ENCODE measurements at regions not wholly inside any gene's neighbourhood (a gene's known extent, or its start where the extent isn't known, plus 50 kb on each side); places are given as distances from the start of the nearest gene placed in this dataset.

DNA sequence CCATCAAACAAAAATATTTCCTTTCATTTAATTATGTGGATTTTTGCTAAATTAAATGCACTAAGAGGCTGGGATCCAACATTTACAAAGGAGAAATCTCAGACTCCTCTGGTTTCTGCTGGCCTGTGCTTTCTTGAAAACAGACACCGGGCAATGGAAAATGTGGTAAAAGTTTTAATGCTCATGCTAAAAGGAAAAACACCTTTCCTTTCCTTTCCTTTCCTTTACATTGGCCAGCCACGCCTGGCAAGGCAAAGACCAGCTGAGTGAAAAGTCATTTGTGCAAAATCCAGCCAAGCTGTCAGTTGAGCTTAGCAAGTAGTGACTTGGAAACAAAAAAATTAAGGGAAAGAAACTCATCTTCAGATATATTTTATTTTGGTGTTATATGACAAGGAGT is 240.3 kb downstream of the LACC1 start:
- peaks cover 10% of the 10 kb centered on the region for H3K4me1 ChIP-seq (ENCODE audit: insufficient read depth, low read length)
- no peaks in the 10 kb centered on the region for H3K36me3 ChIP-seq (ENCODE audit: insufficient read depth, low read length)

GRCh38 chr13:44120849-44121755 is 241.4 kb downstream of the LACC1 start:
- H2AFZ ChIP-seq (ENCODE audit: low read depth, low read length): no peak overlapping the region
- H3K4me1 ChIP-seq (ENCODE audit: insufficient read depth, low read length): peaks cover 10% of the 10 kb centered on the region
- H3K4me3 ChIP-seq (ENCODE audit: low read length): no peak overlapping the region
- no peaks in the 10 kb centered on the region for H3K27me3 ChIP-seq (ENCODE audit: insufficient read depth, low read length)
- no peaks in the 10 kb centered on the region for H3K9me3 ChIP-seq (ENCODE audit: low read length)
- H3K36me3 ChIP-seq (ENCODE audit: insufficient read depth, low read length): no peaks in the 10 kb centered on the region

More for the DNA sequence above, 240.3 kb downstream of the LACC1 start:
- Histone ChIP-seq H3K4me3 (ENCODE audit: low read length) (no peak overlapping the region), H3K27me3 (ENCODE audit: insufficient read depth, low read length) (no peaks in the 10 kb centered on the region), H3K9me3 (ENCODE audit: low read length) (no peaks in the 10 kb centered on the region), H2AFZ (ENCODE audit: low read depth, low read length) (no peak overlapping the region)

DNA sequence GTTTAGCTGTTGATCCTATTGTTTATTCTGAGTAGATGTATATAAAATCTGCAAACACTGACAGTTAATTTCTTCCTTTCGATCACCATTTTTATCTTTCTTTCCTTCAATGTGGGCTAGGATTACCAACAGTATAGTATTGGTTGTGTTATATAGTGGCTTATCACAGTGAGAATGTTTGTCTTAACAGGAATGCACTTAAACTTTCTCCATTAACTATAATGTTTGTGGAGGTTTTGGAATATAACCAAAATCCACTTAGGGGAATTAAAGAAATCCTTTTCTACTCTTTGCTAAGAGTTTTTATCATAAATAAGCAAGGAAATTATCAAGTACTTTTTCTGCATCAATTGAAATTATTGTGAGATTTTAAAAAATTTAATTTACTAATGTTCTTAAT is 244.6 kb downstream of the LACC1 start:
- Histone ChIP-seq H3K27me3 (ENCODE audit: insufficient read depth, low read length) (no peaks in the 10 kb centered on the region), H2AFZ (ENCODE audit: low read depth, low read length) (no peak overlapping the region), H3K4me3 (ENCODE audit: low read length) (no peak overlapping the region), H3K9me3 (ENCODE audit: low read length) (no peaks in the 10 kb centered on the region), H3K4me1 (ENCODE audit: insufficient read depth, low read length) (peaks cover 3% of the 10 kb centered on the region), H3K36me3 (ENCODE audit: insufficient read depth, low read length) (no peaks in the 10 kb centered on the region)

DNA sequence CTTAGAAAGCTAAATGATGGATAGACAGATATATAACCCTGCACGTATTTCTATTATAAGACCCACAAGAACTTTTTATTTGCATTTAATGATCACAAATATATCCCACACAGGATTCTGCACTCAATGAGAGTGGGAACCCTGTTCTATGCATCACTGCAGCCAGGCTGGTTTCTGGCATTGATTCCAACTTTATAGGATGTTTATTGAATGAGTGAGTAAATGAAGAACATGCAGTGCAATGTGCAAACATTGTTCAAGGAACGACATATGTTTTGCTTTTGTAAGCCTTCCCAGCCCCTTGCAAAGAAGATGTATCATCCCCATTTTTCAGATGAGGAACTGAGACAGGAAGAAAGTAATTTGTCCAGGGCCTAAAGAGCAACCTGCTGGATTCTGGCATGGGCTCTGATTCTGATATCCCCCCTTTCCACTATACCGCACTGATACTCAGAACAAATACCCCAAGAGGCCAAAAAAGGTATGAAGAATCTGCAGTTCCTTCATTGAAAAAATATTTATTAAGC is 246.3 kb downstream of the LACC1 start:
- H3K4me3 ChIP-seq (ENCODE audit: low read length): no peak overlapping the region
- H3K36me3 ChIP-seq (ENCODE audit: insufficient read depth, low read length): no peaks in the 10 kb centered on the region
- H3K9me3 ChIP-seq (ENCODE audit: low read length): no peaks in the 10 kb centered on the region
- no peaks in the 10 kb centered on the region for H3K4me1 ChIP-seq (ENCODE audit: insufficient read depth, low read length)
- H2AFZ ChIP-seq (ENCODE audit: low read depth, low read length): no peak overlapping the region
- no peaks in the 10 kb centered on the region for H3K27me3 ChIP-seq (ENCODE audit: insufficient read depth, low read length)

DNA sequence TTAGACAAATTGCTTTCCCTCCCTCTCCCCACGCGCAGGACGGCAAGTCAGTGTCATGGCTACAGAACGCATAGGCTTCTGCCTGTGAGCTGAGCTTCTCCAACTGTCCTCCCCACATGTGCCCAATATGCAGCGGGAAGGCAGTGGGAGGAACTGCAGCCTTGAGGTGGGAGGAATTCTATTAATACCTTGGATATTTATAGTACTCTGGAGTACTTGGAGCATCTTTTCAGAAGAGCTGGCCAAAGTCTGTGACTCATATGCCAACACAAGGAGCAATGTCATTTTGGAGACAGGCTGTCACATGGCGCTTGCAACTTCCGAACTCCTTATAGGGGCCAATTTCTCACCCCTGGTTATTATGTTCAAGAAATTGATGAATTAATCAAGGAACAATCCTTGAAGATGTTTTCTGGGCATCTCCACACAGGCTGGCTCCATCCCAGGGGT is 245.0 kb upstream of the SERP2 start:
- no peak overlapping the region for H3K4me3 ChIP-seq (ENCODE audit: low read length)
- H3K27me3 ChIP-seq (ENCODE audit: insufficient read depth, low read length): no peaks in the 10 kb centered on the region
- no peaks in the 10 kb centered on the region for H3K4me1 ChIP-seq (ENCODE audit: insufficient read depth, low read length)
- H3K9me3 ChIP-seq (ENCODE audit: low read length): no peaks in the 10 kb centered on the region
- H3K36me3 ChIP-seq (ENCODE audit: insufficient read depth, low read length): no peaks in the 10 kb centered on the region
- H2AFZ ChIP-seq (ENCODE audit: low read depth, low read length): no peak overlapping the region

- H3K36me3 ChIP-seq (ENCODE audit: insufficient read depth, low read length): no peaks in the 10 kb centered on the region
- H2AFZ ChIP-seq (ENCODE audit: low read depth, low read length): no peak overlapping the region
- H3K4me1 ChIP-seq (ENCODE audit: insufficient read depth, low read length): no peaks in the 10 kb centered on the region
- no peak overlapping the region for H3K4me3 ChIP-seq (ENCODE audit: low read length)
- H3K27me3 ChIP-seq (ENCODE audit: insufficient read depth, low read length): no peaks in the 10 kb centered on the region
- no peaks in the 10 kb centered on the region for H3K9me3 ChIP-seq (ENCODE audit: low read length)
Measured at GRCh38 chr13:44129418-44129817, 244.2 kb upstream of the SERP2 start.

DNA sequence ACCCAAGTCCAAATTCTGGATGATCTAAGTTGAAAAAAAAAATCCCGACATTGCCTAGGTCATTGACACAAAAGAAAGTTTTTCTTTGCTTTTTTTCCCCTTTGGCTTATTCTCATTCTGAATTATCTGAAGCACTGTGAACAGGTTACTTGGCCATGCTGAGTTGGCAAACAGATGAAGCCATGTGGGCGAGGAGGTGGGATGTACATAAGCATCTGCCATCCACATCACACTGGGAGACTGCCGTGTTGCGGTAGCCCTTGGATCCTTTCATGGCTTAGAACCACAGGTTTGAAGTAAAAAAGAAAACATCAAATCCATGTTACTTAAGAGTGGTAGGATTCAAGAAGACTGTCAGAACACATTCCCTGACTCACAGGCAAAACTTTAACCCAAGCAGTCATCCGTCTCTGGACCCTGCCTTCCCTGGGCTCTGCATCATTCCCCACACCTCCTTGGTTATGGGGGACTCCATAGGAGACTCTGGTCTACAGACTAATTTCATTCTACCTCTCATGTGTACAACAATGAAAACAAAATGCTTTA is 242.5 kb upstream of the SERP2 start:
- no peaks in the 10 kb centered on the region for H3K27me3 ChIP-seq (ENCODE audit: insufficient read depth, low read length)
- no peak overlapping the region for H2AFZ ChIP-seq (ENCODE audit: low read depth, low read length)
- no peaks in the 10 kb centered on the region for H3K9me3 ChIP-seq (ENCODE audit: low read length)
- no peaks in the 10 kb centered on the region for H3K36me3 ChIP-seq (ENCODE audit: insufficient read depth, low read length)
- no peak overlapping the region for H3K4me3 ChIP-seq (ENCODE audit: low read length)
- H3K4me1 ChIP-seq (ENCODE audit: insufficient read depth, low read length): no peaks in the 10 kb centered on the region

DNA sequence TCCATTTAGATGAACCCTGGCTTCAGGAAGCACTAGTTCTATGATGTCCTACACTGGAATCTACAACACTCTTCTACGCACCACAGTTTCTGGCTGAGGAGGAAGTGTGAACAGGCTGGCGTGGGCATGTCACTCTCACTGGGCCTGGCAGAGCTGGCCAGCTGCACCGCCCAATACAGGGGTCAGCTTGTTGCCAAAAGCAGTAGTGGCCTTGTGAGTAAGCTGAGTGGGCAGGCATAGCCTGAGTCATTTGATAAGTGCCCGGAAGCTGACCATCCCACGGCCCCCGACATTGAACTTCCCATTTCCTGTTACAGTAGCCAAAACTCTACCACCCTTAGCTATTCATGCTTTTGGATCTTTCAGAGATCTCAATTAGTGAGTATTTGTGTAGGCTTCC is 240.9 kb upstream of the SERP2 start:
- H3K36me3 ChIP-seq (ENCODE audit: insufficient read depth, low read length): no peaks in the 10 kb centered on the region
- H3K27me3 ChIP-seq (ENCODE audit: insufficient read depth, low read length): no peaks in the 10 kb centered on the region
- no peak overlapping the region for H3K4me3 ChIP-seq (ENCODE audit: low read length)
- H3K4me1 ChIP-seq (ENCODE audit: insufficient read depth, low read length): no peaks in the 10 kb centered on the region
- no peaks in the 10 kb centered on the region for H3K9me3 ChIP-seq (ENCODE audit: low read length)
- H2AFZ ChIP-seq (ENCODE audit: low read depth, low read length): no peak overlapping the region

GRCh38 chr13:44133626-44134025 is 240.0 kb upstream of the SERP2 start:
- Histone ChIP-seq H3K27me3 (ENCODE audit: insufficient read depth, low read length) (no peaks in the 10 kb centered on the region), H3K36me3 (ENCODE audit: insufficient read depth, low read length) (no peaks in the 10 kb centered on the region), H3K4me3 (ENCODE audit: low read length) (no peak overlapping the region), H3K4me1 (ENCODE audit: insufficient read depth, low read length) (no peaks in the 10 kb centered on the region), H3K9me3 (ENCODE audit: low read length) (no peaks in the 10 kb centered on the region), H2AFZ (ENCODE audit: low read depth, low read length) (no peak overlapping the region)

GRCh38 chr13:44135566-44135965 is 238.1 kb upstream of the SERP2 start:
- H3K4me1 ChIP-seq (ENCODE audit: insufficient read depth, low read length): no peaks in the 10 kb centered on the region
- H3K9me3 ChIP-seq (ENCODE audit: low read length): no peaks in the 10 kb centered on the region
- no peak overlapping the region for H3K4me3 ChIP-seq (ENCODE audit: low read length)
- no peaks in the 10 kb centered on the region for H3K27me3 ChIP-seq (ENCODE audit: insufficient read depth, low read length)
- no peaks in the 10 kb centered on the region for H3K36me3 ChIP-seq (ENCODE audit: insufficient read depth, low read length)
- no peak overlapping the region for H2AFZ ChIP-seq (ENCODE audit: low read depth, low read length)

GRCh38 chr13:44136696-44137268 is 236.8 kb upstream of the SERP2 start:
- H3K36me3 ChIP-seq (ENCODE audit: insufficient read depth, low read length): no peaks in the 10 kb centered on the region
- H3K27me3 ChIP-seq (ENCODE audit: insufficient read depth, low read length): no peaks in the 10 kb centered on the region
- H2AFZ ChIP-seq (ENCODE audit: low read depth, low read length): no peak overlapping the region
- no peaks in the 10 kb centered on the region for H3K9me3 ChIP-seq (ENCODE audit: low read length)
- no peak overlapping the region for H3K4me3 ChIP-seq (ENCODE audit: low read length)
- H3K4me1 ChIP-seq (ENCODE audit: insufficient read depth, low read length): peaks cover 4% of the 10 kb centered on the region

DNA sequence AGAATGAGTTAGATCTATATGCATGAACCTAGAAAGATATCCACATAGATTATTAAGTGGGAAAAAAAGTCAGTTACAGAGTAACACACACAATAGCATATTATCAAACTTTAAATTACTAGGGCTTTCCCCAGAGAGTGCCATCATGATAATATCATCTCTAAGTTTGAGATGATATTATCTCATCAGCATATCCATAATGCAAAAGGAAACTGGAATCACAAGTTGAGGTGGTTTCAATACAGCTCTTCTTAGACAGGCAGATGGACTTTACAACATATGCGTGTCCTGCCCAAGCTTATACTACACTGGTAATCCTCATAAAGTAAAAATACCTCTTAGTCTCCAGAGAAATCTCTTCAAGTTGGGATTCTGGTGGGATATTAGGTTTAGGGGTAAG is 236.2 kb upstream of the SERP2 start:
- H3K36me3 ChIP-seq (ENCODE audit: insufficient read depth, low read length): no peaks in the 10 kb centered on the region
- H3K4me1 ChIP-seq (ENCODE audit: insufficient read depth, low read length): peaks cover 4% of the 10 kb centered on the region
- no peak overlapping the region for H3K4me3 ChIP-seq (ENCODE audit: low read length)
- H3K27me3 ChIP-seq (ENCODE audit: insufficient read depth, low read length): no peaks in the 10 kb centered on the region
- no peak overlapping the region for H2AFZ ChIP-seq (ENCODE audit: low read depth, low read length)
- H3K9me3 ChIP-seq (ENCODE audit: low read length): no peaks in the 10 kb centered on the region

DNA sequence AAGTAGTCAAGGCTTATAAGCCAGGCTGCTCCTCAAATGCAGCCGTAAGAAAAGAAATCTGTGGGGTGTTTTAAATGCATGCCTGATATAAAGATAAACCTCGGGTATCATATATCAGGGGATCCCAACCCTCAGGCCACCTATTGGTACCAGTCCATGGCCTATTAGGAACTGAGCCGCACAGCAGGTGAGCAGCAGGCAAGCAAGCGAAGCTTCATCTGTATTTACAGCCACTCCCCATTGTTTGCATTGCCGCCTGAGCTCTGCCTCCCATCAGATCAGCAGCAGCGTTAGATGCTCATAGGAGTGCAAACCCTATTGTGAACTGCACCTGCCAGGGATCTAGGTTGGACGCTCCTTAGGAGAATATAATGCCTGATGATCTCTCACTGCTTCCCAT is 233.5 kb upstream of the SERP2 start:
- Histone ChIP-seq H3K27me3 (ENCODE audit: insufficient read depth, low read length) (no peaks in the 10 kb centered on the region), H2AFZ (ENCODE audit: low read depth, low read length) (no peak overlapping the region), H3K4me1 (ENCODE audit: insufficient read depth, low read length) (peaks cover 4% of the 10 kb centered on the region), H3K36me3 (ENCODE audit: insufficient read depth, low read length) (no peaks in the 10 kb centered on the region), H3K4me3 (ENCODE audit: low read length) (no peak overlapping the region), H3K9me3 (ENCODE audit: low read length) (no peaks in the 10 kb centered on the region)
